ENCODE measurements at regions not wholly inside any gene's neighbourhood (a gene's known extent, or its start where the extent isn't known, plus 50 kb on each side); places are given as distances from the start of the nearest gene placed in this dataset.

GRCh38 chr20:4511776-4512175 is 174.5 kb upstream of the PRNP start:
- no peak for DNase-seq

- DNase-seq: no peak
These were observed 176.3 kb upstream of the PRNP start for GRCh38 chr20:4509825-4510522.

GRCh38 chr20:4508773-4509172 is 177.5 kb upstream of the PRNP start:
- DNase-seq: no peak

DNA sequence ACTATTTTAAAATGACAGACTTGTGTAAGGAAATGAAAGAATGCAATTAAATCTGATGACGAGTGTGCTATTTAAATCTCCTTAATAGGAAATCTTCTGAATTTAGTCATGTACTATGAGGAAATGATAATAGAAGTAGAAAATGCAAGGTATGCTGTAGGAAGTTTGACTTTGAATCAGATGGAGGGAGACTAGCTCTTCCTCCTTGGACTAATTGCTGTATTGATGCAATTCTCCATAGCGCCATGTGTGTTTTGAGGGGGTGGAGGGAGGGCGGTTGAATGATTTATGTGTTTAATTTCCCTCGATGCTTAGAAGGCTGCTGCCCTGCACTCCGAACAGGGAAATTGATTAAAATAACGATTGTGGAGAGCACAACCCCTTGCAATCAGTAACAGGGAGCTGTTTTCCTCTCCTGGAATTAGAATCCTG is 179.0 kb upstream of the PRNP start:
- no peak for DNase-seq

GRCh38 chr20:4504814-4505213 is 181.4 kb upstream of the PRNP start:
- no peak for DNase-seq

DNA sequence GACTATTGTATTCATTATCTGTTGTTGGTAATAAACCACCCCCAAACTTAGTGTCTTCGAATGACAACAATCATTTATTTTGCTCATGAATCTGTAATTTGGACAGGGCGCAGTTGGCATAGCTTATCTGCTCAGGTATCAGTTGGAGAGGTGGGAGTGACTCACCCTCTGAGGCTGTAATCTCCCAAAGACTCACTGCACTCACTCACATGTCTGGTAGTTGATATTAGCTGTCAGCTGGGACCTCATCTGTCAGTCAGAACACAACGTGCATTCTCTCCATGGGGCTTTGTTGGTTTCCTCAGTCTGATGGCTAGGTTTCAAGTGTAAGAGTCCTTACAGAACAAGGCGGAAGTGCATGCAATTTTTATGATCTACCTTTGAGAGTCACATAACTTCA is 183.5 kb upstream of the PRNP start:
- no peak for DNase-seq

DNA sequence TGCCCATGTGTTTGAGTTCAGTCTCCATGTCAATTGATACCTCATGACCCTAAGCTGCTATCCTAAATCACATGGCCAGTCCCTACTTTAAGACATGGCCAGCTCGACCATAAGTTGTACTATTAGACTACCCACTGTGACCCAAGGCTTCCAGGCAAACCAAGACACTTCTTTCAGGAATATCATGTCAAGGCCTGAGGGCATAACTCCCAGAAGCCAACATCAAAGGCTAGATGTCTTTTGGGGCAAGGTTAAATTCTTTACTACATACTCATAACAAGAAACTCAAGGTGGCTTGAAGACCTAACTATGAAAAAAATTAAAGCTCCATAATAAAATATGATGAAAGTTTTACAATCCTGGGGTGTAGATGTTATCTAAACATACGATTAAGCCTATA is 192.9 kb upstream of the PRNP start:
- DNase-seq: no peak

DNA sequence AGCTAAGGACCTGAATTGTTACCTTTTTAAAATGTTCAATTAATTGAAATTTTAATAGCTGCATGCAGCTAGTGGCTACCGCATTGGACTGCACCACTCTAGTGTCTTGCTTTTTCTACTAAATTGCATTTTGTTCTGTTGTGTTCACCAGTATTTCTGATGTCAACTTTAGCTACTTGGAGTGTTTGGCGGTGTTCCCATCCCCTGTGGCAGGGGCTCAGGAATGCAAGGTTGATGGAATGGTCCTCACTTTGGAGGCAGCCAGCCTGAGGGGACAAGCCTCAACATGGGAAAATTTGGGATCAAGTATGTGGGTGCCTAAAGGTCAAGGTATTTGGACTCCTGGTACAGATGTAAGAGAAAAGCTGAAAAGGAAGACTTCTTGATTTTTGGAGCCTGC is 194.6 kb upstream of the PRNP start:
- DNase-seq: no peak

GRCh38 chr20:4490606-4491280 is 195.5 kb upstream of the PRNP start:
- DNase-seq: no peak

DNA sequence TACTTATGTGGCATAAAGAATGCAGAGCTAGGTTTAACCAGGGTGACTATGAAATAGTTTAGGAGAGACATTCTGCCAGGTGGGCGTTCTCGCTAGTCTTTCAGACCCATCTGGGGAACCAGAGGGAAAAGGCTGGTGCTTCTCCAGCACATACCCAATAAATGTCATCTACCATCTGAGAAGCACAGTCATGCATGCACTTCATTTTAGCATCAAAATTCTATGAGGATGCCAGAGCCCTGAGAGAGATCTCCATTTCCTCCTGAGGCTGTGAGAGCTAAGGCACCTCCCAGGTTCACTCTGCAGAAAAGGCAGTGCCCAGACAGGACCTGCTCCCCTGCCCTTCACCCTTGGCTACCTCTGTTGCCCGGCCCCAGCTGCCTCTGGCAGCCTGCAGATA is 196.2 kb upstream of the PRNP start:
- no peak for DNase-seq

- DNase-seq: no peak
These were observed 197.6 kb upstream of the PRNP start for GRCh38 chr20:4488407-4489339.

DNA sequence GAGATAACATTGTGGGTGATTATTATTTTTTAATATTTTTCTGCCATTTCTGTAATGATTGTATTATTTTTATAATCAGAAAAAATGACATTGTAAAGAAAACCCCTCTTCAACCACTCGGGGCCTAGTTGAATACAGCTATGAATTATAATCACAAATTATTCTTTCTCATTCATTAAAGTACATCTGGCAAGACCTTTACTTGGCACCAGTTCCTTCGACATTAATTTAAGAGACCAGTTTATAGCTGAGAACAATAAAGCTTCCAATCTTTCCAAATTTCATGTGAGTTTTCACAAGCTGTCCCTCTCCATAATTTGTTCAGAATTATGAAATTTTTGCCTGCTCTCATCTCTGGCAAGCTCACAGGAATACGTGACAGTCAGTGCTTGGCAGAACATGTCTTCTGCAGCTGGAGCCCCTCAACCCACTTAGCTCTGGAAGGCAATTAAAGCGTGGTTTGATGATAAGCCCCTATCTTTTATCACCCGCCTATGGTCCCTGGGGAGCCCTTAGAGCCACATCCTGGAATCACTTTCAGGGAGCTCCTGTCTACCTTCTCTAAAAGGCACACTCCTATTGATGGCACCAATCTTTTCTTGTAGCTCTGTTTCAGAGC is 201.8 kb upstream of the PRNP start:
- DNase-seq: no peak

GRCh38 chr20:4483961-4484360 is 202.3 kb upstream of the PRNP start:
- no peak for DNase-seq

- no peak for DNase-seq
These were observed 202.8 kb upstream of the PRNP start for GRCh38 chr20:4483486-4483885.

- no peak for DNase-seq
These were observed 206.2 kb upstream of the PRNP start for GRCh38 chr20:4480104-4480503.

DNA sequence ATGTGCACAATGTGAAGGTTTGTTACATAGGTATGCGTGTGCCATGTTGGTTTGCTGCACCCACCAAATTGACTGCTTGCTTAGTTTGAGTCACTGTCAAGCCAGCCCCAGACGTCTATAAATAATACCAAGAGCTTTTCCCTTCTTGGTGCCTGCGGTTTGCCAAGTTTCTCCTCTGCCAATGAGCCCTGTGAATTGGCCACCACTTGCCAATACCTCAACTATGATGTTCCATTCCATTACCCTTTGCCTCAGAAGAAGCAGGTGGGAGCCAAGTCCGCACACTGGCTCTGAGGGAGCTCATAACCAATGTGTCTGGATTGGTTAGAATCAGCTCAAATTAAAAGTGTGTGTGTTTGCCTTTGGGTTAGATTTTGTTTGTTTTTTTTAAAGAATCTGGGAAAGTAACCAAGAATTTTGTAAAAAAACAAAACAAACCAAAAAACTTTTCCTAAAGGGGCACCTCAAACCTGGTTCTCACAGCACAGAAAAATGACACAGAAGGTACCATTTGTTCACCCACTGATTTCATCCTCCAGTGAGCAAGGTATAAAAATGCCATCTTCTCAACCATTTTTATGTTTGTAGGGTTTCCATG is 209.3 kb upstream of the PRNP start:
- DNase-seq: peak; percentile 24

- DNase-seq: no peak
These were observed 213.3 kb upstream of the PRNP start for GRCh38 chr20:4472906-4473305.

GRCh38 chr20:4471221-4471620 is 215.0 kb upstream of the PRNP start:
- DNase-seq: no peak

- DNase-seq: no peak
These were observed 215.9 kb upstream of the PRNP start for GRCh38 chr20:4470375-4470774.

DNA sequence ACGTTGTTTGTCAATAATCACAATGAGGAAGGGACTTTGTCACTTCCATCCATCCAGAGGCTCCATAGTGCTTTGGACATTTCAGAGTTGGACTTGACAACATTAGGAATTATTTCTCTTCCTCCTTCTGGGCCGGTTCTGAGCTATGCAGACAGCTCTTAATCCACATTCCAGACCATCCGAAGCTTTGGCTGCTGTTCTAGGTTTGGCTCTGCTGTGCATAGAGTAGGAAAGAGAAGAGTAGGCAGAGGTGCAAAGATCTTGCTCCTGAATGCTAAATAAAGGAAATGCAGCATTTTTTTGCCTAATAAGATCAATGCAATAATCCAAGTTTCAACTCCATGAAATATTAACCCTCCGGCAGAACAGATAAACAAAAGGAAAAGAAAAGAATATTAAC is 216.3 kb upstream of the PRNP start:
- DNase-seq: peak; percentile 29

DNA sequence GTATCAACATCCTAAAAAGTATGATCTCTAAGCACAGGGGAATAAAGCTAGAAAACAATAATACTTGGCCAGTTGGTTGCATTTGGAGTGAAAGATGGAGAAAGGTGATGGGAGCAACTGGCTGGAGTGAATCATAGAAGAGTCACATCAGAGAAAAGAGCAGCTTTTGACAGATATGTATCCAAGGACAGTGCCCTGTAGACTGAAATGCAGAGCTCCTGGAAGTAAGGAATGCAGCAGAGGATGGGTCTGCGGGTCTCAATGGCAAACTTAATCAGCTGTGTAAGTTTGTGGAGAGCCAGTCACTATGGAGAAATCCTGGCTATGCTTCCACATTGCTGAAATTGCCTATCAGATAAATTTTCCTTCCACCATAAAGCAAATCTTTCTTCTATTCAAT is 218.1 kb upstream of the PRNP start:
- no peak for DNase-seq

DNA sequence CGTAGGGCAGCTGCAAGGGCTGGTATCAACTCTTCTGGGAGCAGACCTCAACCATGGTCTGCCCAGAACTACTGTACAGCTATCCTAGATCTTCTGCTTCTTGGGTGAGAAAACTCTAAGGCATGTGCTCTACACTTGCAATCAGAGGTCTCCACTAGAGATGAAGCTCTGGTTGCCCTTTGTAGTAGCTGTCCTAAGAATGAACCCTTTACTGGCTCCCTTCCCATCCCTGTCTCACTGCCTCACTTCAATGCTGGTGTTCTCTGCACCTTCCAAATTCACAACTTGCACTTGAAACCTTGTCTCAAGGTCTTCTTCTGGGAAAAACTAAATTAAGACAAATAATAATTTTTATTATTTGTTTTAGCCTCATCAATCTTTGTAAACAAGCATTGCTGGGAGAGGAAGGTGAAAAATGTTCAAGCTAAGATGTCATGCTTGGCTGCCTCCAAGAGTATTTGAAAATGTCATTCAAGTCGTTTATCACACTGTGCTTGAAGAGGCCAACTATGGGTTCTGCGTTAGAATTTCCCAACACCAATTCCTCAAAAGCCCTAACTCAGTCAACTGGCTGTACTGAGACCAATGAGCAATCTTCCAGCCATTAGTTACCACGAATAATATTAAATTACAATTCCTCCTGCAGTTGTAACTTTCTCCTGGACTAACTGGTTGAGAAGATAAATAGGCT is 216.9 kb upstream of the ADRA1D start:
- DNase-seq: no peak

Data from femur (tissue), 1 donor.